Vagina (tissue), 2 donors: ENCODE measurements at regions not wholly inside any gene's neighbourhood (a gene's known extent, or its start where the extent isn't known, plus 50 kb on each side); places are given as distances from the start of the nearest gene placed in this dataset.

Experiments used
- POLR2A ChIP-seq, 2 donors: fragments of 450-650 bp; IDR thresholded peaks; one replicate each; pipeline ENCODE4 v1.6.1; 2017; ENCODE audit warnings: antibody characterized with exemption in 2 of 2, mild to moderate bottlenecking in 2 of 2, moderate library complexity in 2 of 2
- POLR2AphosphoS5 ChIP-seq, 2 donors: sonication (generic); formaldehyde crosslinking; IDR thresholded peaks; one replicate each; pipeline ENCODE4 v1.9.0; 2017; ENCODE audit warnings: antibody characterized with exemption in 2 of 2, mild to moderate bottlenecking in 2 of 2, low read depth in 1 of 2; ENCODE audit not compliant: insufficient read depth in 1 of 2
- TF ChIP-seq, protein P1 (sequence below), 3 experiments: fragments of 450-650 bp in 2 of 3; fragments of 200-600 bp in 1 of 3; sonication (generic) in 1 of 3; IDR thresholded peaks; one replicate each; pipeline ENCODE4 v1.5.1; 2017 to 2019; ENCODE audit warnings: antibody characterized with exemption in 3 of 3, mild to moderate bottlenecking in 2 of 3, moderate library complexity in 2 of 3

DNA sequence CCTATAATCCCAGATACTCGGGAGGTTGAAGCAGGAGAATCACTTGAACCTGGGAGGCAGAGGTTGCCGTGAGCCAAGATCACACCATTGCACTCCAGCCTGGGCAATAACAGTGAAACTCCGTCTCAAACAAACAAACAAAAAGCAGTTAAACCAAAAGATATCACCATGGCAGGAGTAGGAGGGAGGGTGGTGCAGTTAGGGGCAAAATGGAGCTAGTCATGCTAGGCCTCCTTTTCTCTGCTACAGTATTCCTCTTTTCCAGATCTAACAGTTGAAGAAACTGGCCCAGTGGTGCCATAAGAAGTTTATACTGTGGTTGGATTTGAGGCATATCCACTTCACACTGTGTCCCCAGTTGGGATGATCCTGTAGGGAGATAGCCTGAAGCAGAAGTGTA lies 261.6 kb downstream of the SKIDA1 start:
- TF ChIP-seq POLR2A (IDR thresholded peaks at IDR 0.05) (no peak), POLR2AphosphoS5 (IDR thresholded peaks at IDR 0.05; ENCODE audit: insufficient read depth in 1 of 2, low read depth in 1 of 2) (no peak)
- TF ChIP-seq, protein P1, sequence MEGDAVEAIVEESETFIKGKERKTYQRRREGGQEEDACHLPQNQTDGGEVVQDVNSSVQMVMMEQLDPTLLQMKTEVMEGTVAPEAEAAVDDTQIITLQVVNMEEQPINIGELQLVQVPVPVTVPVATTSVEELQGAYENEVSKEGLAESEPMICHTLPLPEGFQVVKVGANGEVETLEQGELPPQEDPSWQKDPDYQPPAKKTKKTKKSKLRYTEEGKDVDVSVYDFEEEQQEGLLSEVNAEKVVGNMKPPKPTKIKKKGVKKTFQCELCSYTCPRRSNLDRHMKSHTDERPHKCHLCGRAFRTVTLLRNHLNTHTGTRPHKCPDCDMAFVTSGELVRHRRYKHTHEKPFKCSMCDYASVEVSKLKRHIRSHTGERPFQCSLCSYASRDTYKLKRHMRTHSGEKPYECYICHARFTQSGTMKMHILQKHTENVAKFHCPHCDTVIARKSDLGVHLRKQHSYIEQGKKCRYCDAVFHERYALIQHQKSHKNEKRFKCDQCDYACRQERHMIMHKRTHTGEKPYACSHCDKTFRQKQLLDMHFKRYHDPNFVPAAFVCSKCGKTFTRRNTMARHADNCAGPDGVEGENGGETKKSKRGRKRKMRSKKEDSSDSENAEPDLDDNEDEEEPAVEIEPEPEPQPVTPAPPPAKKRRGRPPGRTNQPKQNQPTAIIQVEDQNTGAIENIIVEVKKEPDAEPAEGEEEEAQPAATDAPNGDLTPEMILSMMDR (IDR thresholded peaks at IDR 0.05): no peak
